Progenitor cell of endocrine pancreas (in vitro differentiated cells): ENCODE measurements at regions not wholly inside any gene's neighbourhood (a gene's known extent, or its start where the extent isn't known, plus 50 kb on each side); places are given as distances from the start of the nearest gene placed in this dataset.

Source experiments
- DNase-seq: peaks from one replicate; pipeline ENCODE4 v3.0.0; 2021; ENCODE audit warnings: low spot score; ENCODE audit not compliant: unreplicated experiment
- H3K27ac Mint-ChIP-seq: 2 replicates; pipeline ENCODE4 v1.8.0; 2021; ENCODE audit warnings: mild to moderate bottlenecking, moderate library complexity, mixed read lengths
- H3K27me3 Mint-ChIP-seq: 2 replicates; pipeline ENCODE4 v1.8.0; 2021; ENCODE audit warnings: mixed read lengths
- H3K36me3 Mint-ChIP-seq: 2 replicates; pipeline ENCODE4 v1.8.0; 2022; ENCODE audit warnings: mixed read lengths; ENCODE audit not compliant: insufficient read depth
- H3K4me1 Mint-ChIP-seq: 2 replicates; pipeline ENCODE4 v1.8.0; 2021; ENCODE audit warnings: low read depth, mixed read lengths
- H3K4me3 Mint-ChIP-seq: 2 replicates; pipeline ENCODE4 v1.8.0; 2021; ENCODE audit warnings: low read depth, mild to moderate bottlenecking, moderate library complexity, mixed read lengths
- H3K9me3 Mint-ChIP-seq: 2 replicates; pipeline ENCODE4 v1.8.0; 2021; ENCODE audit warnings: low read depth, mixed read lengths
- TF ChIP-seq, protein P1 (sequence below): fragments of 200-600 bp; sonication (generic); IDR thresholded peaks from one replicate; pipeline ENCODE4 v1.5.0; 2021; ENCODE audit warnings: antibody characterized with exemption, mild to moderate bottlenecking; ENCODE audit not compliant: unreplicated experiment

DNA sequence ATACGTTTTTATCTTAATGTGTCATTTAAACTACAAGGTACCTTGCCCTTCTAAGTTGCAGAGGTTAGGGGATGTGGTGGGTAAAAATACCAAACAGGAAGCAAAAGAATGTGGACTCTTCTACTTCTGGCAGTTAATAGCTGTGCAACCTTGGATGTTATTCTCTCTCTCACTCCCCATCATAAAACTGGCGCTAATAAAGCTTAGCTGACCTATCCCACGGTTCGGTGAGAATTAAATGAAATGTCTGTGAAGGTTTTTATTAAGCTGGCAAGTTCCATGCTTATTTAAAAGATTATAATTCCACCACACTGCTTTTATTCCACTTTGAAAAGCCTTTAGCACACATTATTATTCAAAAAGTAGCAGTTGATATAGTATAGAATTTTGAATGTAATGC, 127.8 kb upstream of the SLC22A23 start:
- Mint-ChIP-seq H3K4me1 (peaks cover 3% of the 10 kb centered on the region), H3K9me3 (peaks cover 6% of the 10 kb centered on the region), H3K27ac (no peak overlapping the region), H3K4me3 (no peak overlapping the region), H3K27me3 (no peaks in the 10 kb centered on the region), H3K36me3 (no peaks in the 10 kb centered on the region)
- no peak for DNase-seq
- TF ChIP-seq, protein P1, sequence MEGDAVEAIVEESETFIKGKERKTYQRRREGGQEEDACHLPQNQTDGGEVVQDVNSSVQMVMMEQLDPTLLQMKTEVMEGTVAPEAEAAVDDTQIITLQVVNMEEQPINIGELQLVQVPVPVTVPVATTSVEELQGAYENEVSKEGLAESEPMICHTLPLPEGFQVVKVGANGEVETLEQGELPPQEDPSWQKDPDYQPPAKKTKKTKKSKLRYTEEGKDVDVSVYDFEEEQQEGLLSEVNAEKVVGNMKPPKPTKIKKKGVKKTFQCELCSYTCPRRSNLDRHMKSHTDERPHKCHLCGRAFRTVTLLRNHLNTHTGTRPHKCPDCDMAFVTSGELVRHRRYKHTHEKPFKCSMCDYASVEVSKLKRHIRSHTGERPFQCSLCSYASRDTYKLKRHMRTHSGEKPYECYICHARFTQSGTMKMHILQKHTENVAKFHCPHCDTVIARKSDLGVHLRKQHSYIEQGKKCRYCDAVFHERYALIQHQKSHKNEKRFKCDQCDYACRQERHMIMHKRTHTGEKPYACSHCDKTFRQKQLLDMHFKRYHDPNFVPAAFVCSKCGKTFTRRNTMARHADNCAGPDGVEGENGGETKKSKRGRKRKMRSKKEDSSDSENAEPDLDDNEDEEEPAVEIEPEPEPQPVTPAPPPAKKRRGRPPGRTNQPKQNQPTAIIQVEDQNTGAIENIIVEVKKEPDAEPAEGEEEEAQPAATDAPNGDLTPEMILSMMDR = no peak

DNA sequence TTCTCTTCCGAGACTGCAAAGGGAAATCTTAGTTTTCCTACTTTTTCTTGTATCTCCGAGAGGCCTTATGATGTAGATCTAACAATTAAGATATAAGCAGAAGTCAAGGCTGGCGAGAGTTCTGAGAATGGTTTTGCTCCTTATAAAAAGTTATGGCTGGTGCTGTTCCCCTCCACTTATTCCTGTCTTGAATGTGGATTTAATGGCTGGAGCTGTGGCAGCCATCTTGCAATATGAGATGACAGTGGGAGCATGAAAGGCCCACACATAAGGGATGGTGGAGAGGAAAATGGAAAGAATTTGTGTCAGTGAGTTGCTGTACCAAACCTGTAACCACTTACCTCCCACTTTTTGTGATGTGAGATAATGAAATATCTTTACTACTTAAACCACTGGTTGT, 124.6 kb upstream of the SLC22A23 start:
- no peaks in the 10 kb centered on the region for H3K9me3 Mint-ChIP-seq
- peaks cover 9% of the 10 kb centered on the region for H3K27me3 Mint-ChIP-seq
- no peaks in the 10 kb centered on the region for H3K36me3 Mint-ChIP-seq
- no peak overlapping the region for H3K4me3 Mint-ChIP-seq
- H3K4me1 Mint-ChIP-seq = peaks cover 3% of the 10 kb centered on the region
- TF ChIP-seq, protein P1 = no peak
- H3K27ac Mint-ChIP-seq = no peak overlapping the region
- DNase-seq = no peak

DNA sequence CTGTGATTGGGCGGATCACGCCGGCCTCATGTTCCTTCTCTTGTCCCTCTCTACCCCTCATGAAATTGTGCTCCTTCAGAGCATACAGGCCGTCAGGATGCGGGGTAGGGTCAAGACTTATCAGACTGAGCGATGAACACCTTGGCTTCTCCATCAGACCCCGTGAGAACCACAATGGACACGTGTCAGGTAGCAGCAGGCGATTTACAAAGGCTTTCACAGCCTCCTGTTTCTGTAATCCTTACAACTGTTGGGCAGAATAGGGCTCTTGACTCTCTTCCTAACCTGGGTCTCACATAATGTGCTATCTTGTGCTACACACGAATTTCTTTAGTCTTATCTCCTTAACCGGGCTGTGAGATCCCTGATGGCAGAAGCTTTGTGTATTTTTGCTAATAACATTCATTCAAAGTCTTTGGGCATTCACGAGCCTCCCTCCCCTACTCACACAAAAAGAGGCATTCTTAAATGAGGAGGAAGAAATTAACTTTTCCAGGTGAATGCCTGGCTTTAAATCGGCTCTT, 122.9 kb upstream of the SLC22A23 start:
- H3K27ac Mint-ChIP-seq = no peak overlapping the region
- no peak for DNase-seq
- no peaks in the 10 kb centered on the region for H3K36me3 Mint-ChIP-seq
- TF ChIP-seq, protein P1 = no peak
- H3K27me3 Mint-ChIP-seq = peaks cover 9% of the 10 kb centered on the region
- no peaks in the 10 kb centered on the region for H3K9me3 Mint-ChIP-seq
- H3K4me3 Mint-ChIP-seq = no peak overlapping the region
- peaks cover 3% of the 10 kb centered on the region for H3K4me1 Mint-ChIP-seq

DNA sequence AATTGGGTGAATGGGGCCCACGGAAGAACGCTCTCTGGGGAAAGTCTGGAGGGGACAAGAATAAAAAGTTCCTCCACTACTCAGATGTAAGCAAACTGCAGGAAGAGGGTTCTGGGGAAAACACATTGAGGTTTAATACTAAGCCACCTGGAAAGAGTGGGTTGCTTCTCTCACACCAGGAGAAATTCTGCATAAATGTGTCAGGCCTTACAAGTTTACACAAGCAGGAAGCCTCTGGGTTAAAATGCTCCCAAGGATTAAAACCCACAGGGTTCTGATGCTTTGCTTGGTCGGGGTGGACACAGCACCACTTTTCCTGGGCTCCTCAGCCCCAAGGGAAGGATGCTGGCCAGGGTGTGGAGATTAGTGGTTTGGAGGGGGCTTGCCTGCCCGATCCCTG, 122.1 kb upstream of the SLC22A23 start:
- no peak overlapping the region for H3K27ac Mint-ChIP-seq
- peaks cover 9% of the 10 kb centered on the region for H3K27me3 Mint-ChIP-seq
- H3K4me3 Mint-ChIP-seq = no peak overlapping the region
- no peak for DNase-seq
- no peaks in the 10 kb centered on the region for H3K9me3 Mint-ChIP-seq
- H3K36me3 Mint-ChIP-seq = no peaks in the 10 kb centered on the region
- peaks cover 3% of the 10 kb centered on the region for H3K4me1 Mint-ChIP-seq
- TF ChIP-seq, protein P1 = no peak

- H3K4me3 Mint-ChIP-seq = no peak overlapping the region
- DNase-seq = no peak
- H3K4me1 Mint-ChIP-seq = peaks cover 3% of the 10 kb centered on the region
- H3K9me3 Mint-ChIP-seq = no peaks in the 10 kb centered on the region
- peaks cover 12% of the 10 kb centered on the region for H3K27me3 Mint-ChIP-seq
- no peak overlapping the region for H3K27ac Mint-ChIP-seq
- TF ChIP-seq, protein P1 = no peak
- no peaks in the 10 kb centered on the region for H3K36me3 Mint-ChIP-seq
These were observed 120.7 kb upstream of the SLC22A23 start for GRCh38 chr6:3577517-3577916.
